ENCODE measurements at regions not wholly inside any gene's neighbourhood (a gene's known extent, or its start where the extent isn't known, plus 50 kb on each side); places are given as distances from the start of the nearest gene placed in this dataset.

DNA sequence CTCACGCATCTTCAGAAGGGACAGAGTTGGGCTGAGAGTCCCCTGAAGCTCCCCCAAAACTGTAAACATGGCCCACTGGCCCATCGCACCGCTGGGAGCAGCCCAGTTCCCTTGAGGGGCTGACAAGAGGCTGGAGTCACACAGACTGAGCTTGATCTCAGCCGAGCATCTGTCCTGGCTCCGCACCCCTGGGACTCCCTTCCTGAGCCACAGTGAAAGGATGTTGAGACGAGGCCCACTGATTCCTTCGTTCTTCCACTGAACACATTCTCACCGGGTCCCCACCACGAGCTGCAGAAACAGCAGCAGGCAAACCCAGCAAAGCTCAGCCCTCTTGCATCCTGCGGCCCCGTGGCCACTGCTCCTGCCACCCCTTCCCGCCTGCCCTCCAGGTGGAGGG, 145.9 kb upstream of the CIBAR2 start:
- DNase-seq, result no peak

DNA sequence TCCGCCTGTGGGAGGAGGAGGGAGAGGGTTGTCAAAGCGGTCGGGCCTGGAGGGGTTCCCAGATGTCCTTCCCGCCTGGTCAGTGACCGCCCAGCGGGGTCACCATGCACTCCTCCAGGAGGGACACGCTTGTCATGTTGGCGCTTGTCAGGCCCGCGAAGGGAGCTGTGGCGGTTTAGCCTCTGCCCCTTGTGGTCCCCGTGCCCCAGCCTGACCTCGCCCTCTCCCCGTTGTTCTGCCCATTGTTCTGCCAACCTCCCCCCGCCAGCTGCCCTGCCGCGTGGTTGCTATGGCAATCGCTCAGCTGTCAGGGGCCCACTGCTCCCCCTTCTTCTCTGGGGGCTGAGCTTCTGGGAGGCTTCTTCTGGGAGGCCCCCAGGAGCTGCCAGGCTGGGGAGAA, 146.4 kb upstream of the CIBAR2 start:
- DNase-seq, result no peak

DNA sequence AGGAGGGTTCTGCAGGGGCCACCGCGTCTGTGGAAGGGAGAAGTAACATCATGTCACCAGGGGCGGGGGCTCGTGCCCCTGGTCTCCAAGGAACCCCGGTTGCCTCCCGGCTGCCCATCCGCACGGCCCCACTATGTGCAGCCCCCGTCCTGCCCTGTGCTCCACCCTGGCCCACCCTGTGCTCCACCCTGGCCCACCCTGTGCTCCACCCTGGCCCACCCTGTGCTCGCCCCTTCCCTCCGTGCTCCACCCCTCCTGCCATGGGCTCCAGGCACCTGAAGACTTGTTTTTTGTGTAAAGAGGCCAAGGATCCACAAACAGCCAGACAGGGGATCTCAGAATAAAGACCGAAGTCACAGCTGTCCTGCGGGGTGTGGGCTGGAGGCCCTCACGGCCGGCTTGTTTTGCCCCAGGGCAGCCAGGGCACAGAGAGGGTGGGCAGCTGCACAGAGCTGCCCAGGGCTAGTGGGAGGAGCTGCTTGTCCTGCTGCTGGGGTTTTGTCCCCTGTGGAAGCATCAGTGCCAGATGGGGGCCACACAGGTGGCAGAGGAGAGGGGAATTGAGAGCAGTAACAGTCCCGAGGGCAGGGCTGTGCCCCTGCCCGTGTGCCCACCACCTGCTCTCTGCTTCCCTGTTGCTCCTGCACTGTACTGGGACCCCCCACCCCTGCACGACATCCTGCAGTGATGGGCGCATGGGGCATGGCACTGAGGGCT, 147.0 kb upstream of the CIBAR2 start:
- no peak for DNase-seq

DNA sequence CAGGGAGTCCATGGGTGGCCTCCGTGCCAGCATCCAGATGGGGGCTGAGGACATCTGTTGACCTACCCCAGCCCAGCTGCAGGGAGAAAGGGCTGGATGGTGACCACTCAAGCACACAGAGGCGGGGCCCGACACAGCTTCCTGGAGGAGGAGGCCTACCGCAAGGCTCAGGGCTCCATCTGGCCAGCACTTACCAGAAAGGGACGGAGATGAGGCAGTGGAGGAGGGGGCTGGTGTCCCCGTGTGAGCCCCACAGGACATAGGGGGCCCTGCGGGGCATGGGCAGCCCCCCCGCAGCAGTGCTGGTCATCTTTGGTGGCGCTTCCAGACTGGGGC, 147.5 kb upstream of the CIBAR2 start:
- no peak for DNase-seq

DNA sequence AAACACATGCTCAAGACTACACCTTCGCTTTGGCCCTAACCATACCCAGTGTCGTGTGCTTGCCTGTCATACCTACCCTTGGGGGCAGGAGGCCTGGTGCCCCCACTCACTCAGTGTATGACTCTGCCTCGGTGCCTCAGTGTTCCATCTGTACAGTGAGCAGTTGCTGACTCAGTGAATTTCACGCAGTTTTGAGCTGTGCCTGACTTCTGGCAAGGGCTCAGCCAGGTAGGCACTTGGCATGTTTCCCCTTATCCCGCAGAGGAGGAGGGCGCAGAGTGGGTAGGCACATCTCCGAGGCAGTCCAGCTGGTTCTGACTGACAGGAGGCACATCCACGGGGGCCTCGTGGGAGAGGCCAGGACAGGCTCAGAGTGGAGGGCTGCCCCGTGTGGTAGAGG, 148.9 kb upstream of the CIBAR2 start:
- DNase-seq, result no peak

DNA sequence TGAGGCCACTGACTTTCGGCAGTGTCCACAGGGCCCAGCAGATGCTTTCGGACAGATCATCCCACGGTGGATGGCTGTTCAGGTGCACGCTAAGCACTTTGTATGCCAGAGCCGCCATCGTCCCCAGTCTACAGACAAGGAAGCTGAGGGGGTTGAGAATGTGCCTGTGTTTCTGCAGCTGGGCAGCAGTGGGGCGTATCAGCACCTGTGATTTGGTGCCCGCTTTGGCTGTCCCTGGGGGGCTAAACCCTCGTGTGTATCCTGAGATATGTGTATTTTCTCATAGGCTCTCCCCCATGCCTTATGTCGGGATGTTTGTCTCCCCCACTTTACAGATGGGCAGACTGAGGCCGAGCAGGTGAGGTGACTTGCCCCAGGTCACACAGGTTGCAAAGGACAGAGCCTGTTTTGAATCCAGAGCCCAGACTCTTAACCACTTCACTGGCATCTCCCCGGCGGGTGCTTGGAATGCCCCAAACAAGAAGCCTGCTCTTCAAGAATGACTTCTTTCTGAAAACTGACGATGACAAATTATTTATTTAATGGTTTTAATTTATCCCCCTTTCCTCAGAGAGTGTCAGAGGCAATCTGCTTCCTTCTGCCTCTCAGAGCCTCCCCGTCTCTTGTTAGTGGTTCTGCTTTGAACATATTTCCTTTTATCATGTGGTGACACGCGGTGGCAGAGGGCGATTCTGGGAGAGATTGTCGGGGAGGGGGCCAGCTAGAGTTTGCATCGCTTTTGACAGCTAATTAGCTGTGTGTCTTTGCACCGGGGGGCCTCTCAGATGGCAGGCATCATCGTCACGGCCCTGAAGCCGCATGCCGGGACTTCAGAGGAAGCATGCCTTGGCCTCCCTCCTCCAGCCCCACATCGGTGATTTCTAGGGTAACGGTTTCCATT, 149.6 kb upstream of the CIBAR2 start:
- no peak for DNase-seq

DNA sequence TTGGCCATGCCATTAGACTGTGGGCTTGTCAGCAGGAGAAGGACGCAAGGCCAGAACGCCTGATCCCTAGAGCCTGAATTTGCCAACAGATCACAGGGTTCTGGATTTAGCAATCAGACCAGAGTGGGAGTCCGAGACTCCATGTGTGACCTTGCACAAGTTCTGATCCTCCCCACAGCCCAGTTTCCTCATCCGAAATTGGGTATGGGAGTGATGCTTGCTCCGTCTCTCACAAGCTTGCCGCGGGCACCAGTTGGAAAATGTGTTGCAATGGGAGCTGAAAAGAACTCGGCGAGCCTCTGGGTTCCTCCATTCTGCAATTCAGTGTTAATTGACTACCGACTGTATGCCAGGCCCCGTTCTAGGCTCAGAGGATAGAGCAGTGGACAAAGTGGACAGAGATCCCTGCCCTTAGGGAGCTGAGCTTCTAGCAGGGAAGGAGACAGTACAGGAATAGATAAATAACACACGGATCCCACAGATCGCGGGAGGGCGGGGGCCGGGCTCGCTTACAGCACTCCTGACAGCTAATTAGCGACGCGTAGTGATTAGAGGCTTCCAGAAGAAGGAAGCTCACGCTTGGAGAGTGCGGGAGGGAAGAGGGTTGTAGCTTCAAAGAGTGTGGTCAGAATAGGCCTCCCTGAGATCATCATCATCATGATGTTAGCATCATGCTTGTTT, 150.4 kb upstream of the CIBAR2 start:
- no peak for DNase-seq

DNA sequence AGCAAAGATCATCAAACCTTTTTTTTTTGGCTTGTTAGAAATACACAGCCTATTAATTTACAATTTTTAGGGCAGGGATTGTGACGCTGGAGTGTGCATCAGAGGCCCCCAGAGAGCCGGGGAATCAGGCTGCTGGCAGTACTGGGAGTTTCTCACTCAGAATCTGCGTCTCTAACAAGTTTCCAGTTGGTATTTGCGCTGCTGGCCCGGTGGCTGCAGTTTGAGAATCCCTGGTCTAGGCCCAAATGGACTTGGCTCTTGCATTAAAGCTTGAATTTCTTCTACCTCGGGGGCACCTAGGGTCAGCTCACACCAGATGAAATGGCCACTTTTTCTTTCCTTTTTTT, 150.9 kb upstream of the CIBAR2 start:
- no peak for DNase-seq

DNA sequence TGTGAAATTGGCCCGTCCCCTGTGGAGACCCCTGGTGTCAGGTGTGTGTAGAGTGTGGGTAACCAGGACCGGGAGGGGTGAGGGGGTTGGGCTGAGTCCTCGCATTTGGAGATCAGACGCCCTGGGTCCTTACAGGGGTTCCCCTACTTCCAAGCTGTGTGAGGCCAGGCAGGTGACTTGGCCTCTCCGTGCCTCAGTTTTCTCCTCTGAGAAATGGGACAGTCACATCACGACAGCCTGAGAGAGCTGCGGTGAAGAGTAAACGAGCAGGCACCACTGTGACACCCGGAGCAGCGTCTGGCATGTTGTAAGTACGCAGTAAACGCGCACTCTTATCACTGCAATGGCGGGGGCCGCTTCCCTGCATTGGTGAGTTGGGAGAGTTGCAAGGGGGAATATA, 152.5 kb upstream of the CIBAR2 start:
- no peak for DNase-seq

DNA sequence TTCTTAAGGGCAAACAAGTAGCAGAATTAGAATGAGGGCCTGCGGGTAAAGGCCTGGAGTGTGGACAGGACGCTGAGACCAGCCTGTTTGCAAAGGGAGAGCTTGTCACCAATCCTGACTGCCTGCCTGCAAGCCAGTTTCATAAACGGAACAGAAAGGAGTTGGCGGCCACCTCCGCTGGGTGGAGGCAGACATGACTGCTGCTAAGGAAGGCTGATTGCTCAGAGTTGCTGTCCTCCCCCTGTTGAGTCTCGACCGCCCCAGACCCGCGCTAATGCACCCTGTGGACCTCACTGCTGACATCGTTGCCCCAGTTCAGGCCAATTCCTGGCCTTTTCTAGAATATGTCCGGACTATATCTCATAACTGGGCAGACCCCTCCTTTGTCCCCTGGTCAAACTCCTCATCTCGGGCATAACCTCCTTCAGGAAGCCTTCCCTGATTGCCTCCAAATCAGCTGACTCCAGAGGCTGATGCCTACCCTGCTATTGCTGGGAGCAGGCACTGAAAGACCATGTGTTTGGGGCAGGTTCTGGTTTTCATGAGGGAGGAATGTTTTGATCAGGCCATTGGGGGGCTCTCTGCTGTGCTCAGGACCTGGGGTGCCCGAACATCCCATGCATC, 153.0 kb upstream of the CIBAR2 start:
- no peak for DNase-seq

DNA sequence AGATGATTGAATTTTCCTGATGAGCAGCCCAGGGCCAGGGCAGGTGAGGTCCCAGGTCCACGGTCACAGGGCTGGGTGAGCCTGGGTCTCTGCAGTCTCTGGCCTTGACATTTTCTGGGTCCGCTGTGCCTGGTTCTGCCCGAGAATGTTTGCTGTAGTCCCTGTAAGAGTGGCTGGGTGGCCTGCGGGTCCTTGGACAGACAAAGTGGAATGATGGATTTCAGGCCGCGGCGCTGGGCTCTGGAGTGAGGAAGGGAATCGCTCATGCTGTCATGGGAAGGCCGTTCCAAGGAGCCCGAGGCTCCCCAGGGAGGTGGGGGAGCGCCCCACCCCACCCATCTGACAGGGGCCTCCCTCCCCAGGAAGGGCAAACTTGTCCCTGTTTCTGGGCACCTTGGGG, 153.5 kb upstream of the CIBAR2 start:
- no peak for DNase-seq

DNA sequence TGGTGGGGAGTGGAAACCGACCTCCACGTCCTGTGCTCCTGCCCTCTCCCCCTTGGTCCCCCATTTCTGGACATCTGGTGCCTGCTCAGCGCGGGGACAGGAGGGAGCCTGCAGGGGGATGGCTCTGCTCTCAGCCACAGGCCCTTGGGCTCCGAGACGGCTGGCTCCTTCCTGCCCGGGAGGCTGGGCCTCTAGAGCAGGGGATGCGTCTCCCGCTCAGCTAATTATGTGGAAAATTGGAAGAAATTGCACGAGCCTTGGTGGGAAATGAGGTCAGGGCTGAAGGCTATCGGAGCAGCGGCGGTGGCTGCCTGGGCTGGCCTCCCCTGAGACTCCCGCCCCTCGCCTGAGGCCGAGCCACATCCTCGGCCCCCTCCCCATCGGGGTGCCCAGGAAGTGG, 154.6 kb upstream of the CIBAR2 start:
- DNase-seq, result no peak

DNA sequence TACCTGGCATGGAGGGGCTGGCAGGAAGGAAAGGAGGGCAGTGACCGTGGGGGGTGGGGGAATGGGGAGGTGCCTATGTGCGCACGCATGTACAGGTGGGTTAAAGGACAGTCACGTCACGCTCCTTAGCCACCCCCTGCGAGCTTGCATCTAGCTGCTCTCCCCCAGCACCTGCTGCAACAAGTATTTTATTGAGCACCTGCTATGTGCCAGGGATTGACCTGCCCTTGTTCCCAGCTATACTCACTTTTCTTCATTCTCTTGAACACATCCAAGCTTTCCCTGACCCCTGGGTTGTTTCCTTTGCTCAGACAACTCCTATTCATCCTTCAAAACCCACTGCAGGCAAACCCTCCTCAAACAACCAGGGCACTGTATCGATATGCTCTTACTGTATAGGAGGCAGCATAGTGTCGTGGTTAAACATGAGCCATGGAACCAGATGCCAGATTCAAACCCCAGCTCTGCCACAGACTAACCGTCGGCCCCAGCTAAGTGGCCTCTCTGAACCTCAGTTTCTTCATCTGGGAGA, 155.2 kb upstream of the CIBAR2 start:
- DNase-seq, result no peak

DNA sequence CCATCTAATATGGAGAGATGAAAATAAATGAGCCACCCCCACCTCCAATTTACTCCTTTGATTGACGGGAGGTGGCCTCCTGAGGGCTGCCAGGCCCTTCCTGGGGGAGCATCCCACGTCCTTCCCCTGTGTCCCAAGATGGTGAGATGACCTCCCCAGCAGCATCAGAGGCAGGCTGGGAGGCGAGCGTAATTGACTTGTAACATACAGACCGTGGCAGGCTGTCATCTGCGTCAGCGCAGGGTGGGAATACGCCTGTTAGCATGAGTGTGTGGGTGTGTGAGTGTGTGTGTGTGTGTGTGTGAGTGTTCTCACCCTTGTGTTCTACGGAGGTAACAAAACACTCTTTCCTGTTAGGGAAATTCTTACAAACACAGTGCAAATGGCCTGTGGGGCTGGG, 156.9 kb upstream of the CIBAR2 start:
- DNase-seq, result no peak

DNA sequence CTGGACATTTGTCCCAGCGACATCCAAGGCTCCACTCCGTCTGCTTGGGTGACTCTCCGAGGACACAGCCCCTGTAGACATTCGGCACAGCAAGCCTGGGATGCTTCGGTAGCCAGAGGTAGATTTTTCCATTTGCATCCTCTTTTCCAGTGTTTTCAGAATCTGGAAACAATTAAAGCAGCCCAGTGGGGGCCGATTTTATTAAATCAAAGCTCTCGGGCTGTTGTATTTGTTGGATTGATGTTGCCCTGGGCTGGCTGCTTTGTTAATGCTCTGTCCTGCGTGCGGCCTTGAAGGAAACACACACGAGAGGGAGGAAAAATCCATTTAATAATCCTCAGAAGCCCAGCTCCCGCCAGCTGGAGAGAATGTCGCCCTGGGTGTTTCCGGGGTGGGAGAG, 158.1 kb upstream of the CIBAR2 start:
- no peak for DNase-seq

DNA sequence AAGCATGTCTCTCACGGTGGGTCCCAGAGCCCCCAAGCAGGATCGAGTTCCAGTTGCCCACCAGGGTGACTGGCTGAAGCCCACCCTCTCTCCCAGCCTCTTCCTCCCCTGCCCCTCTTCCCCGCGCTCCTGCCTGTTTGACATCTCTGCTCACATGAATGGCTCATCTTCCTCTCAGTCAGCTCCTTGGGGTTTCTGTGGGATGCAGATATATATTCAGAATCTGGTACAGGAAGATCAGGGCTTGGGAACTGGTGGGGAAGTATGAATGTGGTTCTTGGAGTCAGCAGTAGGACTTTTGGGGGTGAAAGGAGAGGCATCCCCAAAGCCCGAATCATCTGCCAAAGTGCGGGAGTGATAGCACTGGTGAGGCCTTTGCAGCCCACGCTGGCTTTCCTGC, 158.9 kb upstream of the CIBAR2 start:
- DNase-seq, result no peak

DNA sequence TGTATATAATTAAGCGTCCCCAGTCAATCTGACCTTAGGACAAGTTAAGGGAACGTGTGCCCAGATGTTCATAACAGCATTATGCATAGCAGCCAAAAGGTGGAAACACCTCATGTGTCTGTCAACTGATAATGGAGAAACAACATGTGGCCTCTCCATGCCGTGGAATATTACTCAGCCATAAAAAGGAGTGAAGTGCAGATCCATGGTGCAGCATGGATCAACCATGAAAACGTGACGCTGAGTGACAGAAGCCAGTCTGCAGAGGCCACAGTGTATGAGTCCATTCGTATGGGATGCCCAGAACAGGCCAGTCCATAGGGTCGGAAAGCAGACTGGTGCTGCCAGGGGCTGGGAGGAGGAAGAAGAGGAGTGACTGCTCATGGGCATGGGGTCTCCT, 161.0 kb upstream of the CIBAR2 start:
- DNase-seq, result no peak

DNA sequence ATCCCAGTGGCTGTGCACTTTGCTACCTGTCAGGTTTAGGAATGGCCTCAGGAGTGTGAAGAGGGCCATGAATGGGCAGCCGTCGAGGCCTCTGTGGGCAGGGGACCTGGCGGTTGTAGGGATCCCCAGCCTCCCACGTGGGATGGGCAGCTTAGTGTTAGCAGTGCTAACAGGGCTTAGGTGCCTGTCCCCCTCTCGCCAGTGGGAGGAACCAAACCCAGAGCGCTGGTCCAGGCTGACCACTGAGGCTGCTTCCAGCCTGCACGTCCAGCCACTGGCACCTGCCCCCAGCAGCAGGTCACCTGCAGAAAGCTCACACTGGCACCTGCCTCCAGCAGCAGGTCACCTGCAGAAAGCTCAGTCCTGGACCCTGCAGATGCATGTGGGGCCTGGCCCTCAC, 162.2 kb upstream of the CIBAR2 start:
- DNase-seq, result no peak

DNA sequence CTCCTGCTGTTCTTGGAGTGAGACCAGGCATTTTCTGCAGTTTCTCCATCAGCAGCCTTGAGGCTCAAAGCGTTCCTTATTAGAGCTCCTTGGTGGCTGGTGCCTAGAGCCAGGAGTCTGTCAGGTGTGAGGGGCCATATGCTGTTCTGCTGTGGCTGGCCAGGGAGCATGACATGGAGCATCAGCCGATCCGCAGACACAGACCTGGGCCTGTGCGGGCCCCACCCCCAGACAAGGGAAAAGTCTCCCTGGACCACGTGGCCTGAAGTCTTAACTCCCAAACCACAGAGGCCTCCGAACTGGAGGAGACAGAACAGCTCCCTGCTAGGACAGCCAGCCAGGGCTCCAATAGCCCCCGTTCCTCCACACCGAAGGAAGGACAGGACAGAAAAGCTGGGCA, 162.7 kb upstream of the CIBAR2 start:
- no peak for DNase-seq

DNA sequence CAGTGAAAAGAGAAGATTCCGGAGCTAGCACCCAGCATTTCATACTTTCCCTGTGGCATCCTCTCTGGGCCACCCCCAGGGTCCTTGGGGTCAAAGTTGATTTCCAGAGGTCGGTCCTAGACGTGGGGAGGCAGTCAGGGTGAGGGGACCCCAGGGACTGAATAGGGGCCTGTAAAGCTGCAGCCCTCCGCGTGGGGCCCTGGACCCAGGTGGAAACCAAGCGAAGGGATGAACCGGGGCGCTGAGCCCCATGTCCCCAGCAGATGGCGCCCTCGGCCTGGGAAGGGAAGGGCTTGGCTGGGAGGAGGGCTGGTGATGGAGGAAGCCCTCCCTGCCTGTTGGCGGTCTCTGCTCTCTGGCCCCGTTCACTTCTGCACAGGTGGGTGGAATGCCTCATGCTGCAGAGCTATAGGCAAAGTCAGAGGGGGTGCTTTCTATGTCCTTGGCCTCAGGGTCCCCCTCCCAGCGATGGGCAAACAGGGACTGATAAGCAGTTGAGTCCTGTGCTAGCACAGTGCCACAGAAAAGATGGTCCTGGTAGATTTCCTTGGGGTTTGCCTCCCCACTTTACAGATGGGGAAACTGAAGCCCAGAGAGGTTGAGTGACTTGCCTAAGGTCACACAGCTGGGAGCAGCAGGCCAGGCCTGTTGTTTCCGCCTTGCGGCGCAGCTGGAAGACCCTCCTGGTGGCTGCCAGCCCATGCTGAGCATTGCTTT, 163.4 kb upstream of the CIBAR2 start:
- peak in 1 of 2 experiments; percentile 49 for DNase-seq

DNA sequence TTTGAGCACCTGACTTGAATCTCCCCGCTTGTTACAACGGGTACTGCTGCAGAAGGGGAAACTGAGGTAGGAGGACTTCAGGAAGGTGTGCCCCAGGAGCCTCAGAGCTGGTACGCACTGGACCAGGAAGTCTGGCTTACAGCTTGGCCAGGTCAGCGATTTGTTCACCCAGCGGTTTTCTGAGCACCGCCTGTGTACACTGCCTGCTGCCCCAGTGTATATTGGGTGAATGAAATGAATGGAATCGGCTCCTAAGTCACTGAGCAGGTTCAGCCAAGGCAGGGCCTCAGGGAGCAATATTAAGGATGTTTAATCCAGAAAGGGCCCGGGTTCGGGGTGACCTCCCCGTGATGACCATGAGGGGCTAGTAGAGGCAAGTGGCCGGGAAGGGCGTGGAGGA, 164.0 kb upstream of the CIBAR2 start:
- DNase-seq, result no peak

DNA sequence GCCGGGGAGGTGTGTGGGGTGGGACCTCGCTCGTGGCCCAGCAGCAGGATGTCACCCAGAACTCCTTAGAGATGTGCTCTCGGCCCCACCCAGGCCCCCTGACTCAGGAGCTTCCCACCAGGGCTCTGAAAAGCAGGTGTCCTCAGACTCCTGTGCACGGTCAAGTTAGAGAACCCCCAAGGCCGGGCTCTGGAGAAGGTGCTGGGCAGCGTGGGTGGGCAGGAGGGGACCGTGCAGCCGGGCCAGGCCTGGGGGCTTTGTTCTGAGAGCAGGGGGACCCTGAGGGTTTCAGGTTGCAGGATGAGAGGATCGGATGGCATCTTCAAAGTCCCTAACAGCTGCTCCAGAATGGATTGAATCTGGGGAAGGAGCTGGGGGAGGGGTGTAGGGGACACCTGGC, 164.4 kb upstream of the CIBAR2 start:
- DNase-seq, result no peak

DNA sequence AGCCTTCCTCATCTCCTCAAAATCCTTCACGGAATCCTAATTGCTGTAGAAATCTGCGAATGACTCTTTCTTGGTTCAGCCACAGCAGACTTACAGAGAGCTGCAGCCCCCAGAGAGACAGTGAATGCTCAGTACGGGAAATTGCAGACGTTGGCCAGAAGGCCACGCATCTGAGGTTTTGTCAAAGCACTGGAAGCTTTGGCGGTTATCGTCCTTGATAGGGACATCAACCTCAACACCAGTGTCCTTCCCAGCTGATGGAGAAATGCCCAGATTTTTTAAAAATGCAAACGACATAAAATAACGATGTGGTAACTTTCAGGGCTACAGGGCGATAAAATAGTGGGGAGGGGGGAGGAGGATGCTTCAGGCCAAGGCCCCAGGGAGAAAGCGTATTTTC, 166.6 kb upstream of the CIBAR2 start:
- DNase-seq, result no peak
